IMR-90 (cell line): ENCODE measurements at regions not wholly inside any gene's neighbourhood (a gene's known extent, or its start where the extent isn't known, plus 50 kb on each side); places are given as distances from the start of the nearest gene placed in this dataset.

Experiments used
- ATAC-seq: fragments of 200-7000 bp; cut with Tn5 transposase; 2 replicates; pipeline ENCODE4 v1.9.1; 2020; ENCODE audit warnings: low read depth, mild to moderate bottlenecking, moderate library complexity
- BruUV-seq: library from RNA; stranded (reverse); fragments of 400-500 nt; replicated peaks from 2 replicates; lab custom pipeline; 2021; lab: Mats Ljungman, UMichigan
- CTCF ChIA-PET: fragments of 300-600 bp; formaldehyde crosslinking; extraction: SDS; loops from one replicate; lab custom pipeline; 2021; ENCODE audit warnings: antibody characterized with exemption; lab: Yijun Ruan, JAX
- POLR2A ChIA-PET: fragments of 300-600 bp; sonication (Branson Sonifier 250); formaldehyde crosslinking; loops from one replicate; lab custom pipeline; 2022; ENCODE audit warnings: antibody characterized with exemption; ENCODE audit not compliant: unreplicated experiment; lab: Charles Lee
- DNase-seq: peaks from one replicate; pipeline ENCODE4 v3.0.0; 2013
- H2AFZ ChIP-seq: replicated peaks from 2 replicates; pipeline ENCODE3; 2013; ENCODE audit warnings: low read length, mild to moderate bottlenecking; ENCODE audit not compliant: poor library complexity
- H2AK5ac ChIP-seq: 2 replicates; pipeline ENCODE4 v1.6.1; 2013; ENCODE audit warnings: low read depth, low read length, inconsistent platforms
- H2AK9ac ChIP-seq: replicated peaks from 2 replicates; pipeline ENCODE3; 2013; ENCODE audit warnings: mild to moderate bottlenecking, low read depth, low read length, moderate library complexity; ENCODE audit not compliant: poor library complexity
- H2BK120ac ChIP-seq: 2 replicates; pipeline ENCODE4 v1.6.1; 2013; ENCODE audit warnings: low read depth, low read length, inconsistent platforms
- H2BK15ac ChIP-seq: 3 replicates; pipeline ENCODE4 v1.6.1; 2013; ENCODE audit warnings: low read depth, low read length, inconsistent platforms
- H2BK20ac ChIP-seq: 2 replicates; pipeline ENCODE4 v1.6.1; 2013; ENCODE audit warnings: low read depth, mild to moderate bottlenecking, inconsistent platforms, low read length, moderate library complexity
- H2BK5ac ChIP-seq: 2 replicates; pipeline ENCODE4 v1.6.1; 2013; ENCODE audit warnings: mild to moderate bottlenecking, low read depth, low read length, inconsistent platforms; ENCODE audit not compliant: poor library complexity, severe bottlenecking
- H3K14ac ChIP-seq: replicated peaks from 2 replicates; pipeline ENCODE4 v1.6.1; 2013; ENCODE audit warnings: low read depth, low read length, inconsistent platforms
- H3K18ac ChIP-seq: 2 replicates; pipeline ENCODE4 v1.6.1; 2013; ENCODE audit warnings: low read depth, low read length, control low read depth
- H3K23ac ChIP-seq: 2 replicates; pipeline ENCODE4 v1.6.1; 2013; ENCODE audit warnings: low read depth, low read length, inconsistent platforms
- H3K27ac ChIP-seq: 2 replicates; pipeline ENCODE4 v1.5.1; 2013; ENCODE audit warnings: mild to moderate bottlenecking, control low read depth, low read length; ENCODE audit not compliant: insufficient read depth
- H3K27me3 ChIP-seq: 2 replicates; pipeline ENCODE4 v1.6.1; 2013; ENCODE audit warnings: low read length; ENCODE audit not compliant: control insufficient read depth, insufficient read depth
- H3K36me3 ChIP-seq: 2 replicates; pipeline ENCODE4 v1.6.1; 2013; ENCODE audit warnings: low read length, mixed read lengths; ENCODE audit not compliant: control insufficient read depth, insufficient read depth
- H3K4ac ChIP-seq: 2 replicates; pipeline ENCODE4 v1.6.1; 2013; ENCODE audit warnings: low read depth, low read length, inconsistent platforms
- H3K4me1 ChIP-seq: 2 replicates; pipeline ENCODE4 v1.6.1; 2013; ENCODE audit warnings: low read length, mixed read lengths; ENCODE audit not compliant: control insufficient read depth, insufficient read depth
- H3K4me2 ChIP-seq: 2 replicates; pipeline ENCODE4 v1.6.1; 2013; ENCODE audit warnings: low read depth, mild to moderate bottlenecking, control low read depth, low read length, moderate library complexity
- H3K4me3 ChIP-seq: 2 replicates; pipeline ENCODE4 v1.5.1; 2013; ENCODE audit warnings: low read depth, mild to moderate bottlenecking, control low read depth, low read length, moderate library complexity; ENCODE audit not compliant: insufficient read depth
- H3K56ac ChIP-seq: 2 replicates; pipeline ENCODE4 v1.6.1; 2013; ENCODE audit warnings: low read length, inconsistent platforms; ENCODE audit not compliant: insufficient read depth; ENCODE audit errors: extremely low read depth
- H3K79me1 ChIP-seq, 2 experiments: 2 replicates each; pipeline ENCODE4 v1.6.1; 2013; ENCODE audit warnings: low read length in 2 of 2, inconsistent platforms in 1 of 2, low read depth in 1 of 2
- H3K9ac ChIP-seq: 2 replicates; pipeline ENCODE4 v1.6.1; 2013; ENCODE audit warnings: low read depth, low read length, control low read depth
- H3K9me1 ChIP-seq: 2 replicates; pipeline ENCODE4 v1.6.1; 2013; ENCODE audit warnings: low read length, inconsistent platforms; ENCODE audit not compliant: insufficient read depth
- H3K9me3 ChIP-seq: 2 replicates; pipeline ENCODE4 v1.6.1; 2013; ENCODE audit warnings: low read length; ENCODE audit not compliant: control insufficient read depth, insufficient read depth
- H4K20me1 ChIP-seq: 2 replicates; pipeline ENCODE4 v1.6.1; 2013; ENCODE audit warnings: low read length, inconsistent platforms; ENCODE audit not compliant: insufficient read depth
- H4K5ac ChIP-seq: 2 replicates; pipeline ENCODE4 v1.6.1; 2013; ENCODE audit warnings: mild to moderate bottlenecking, low read depth, low read length, control low read depth
- H4K8ac ChIP-seq, 2 experiments: 2 replicates each; pipeline ENCODE4 v1.6.1; 2013; ENCODE audit warnings: low read depth in 2 of 2, low read length in 2 of 2, control low read depth in 1 of 2, inconsistent platforms in 1 of 2
- H4K91ac ChIP-seq: 2 replicates; pipeline ENCODE4 v1.6.1; 2013; ENCODE audit warnings: low read depth, low read length, inconsistent platforms; ENCODE audit not compliant: insufficient read depth
- BHLHE40 ChIP-seq: fragments of 150-350 bp; IDR thresholded peaks from 2 replicates; pipeline ENCODE4 v1.6.1; 2016; ENCODE audit warnings: mild to moderate bottlenecking, low read depth, low read length
- CEBPB ChIP-seq: IDR thresholded peaks from 2 replicates; pipeline ENCODE4 v1.6.1; 2012; ENCODE audit warnings: low read depth, low read length, improper control_type of control experiment
- CHD1 ChIP-seq: IDR thresholded peaks from 2 replicates; pipeline ENCODE4 v1.6.1; 2012; ENCODE audit warnings: low read depth, low read length, improper control_type of control experiment
- ELK1 ChIP-seq: fragments of 150-350 bp; IDR thresholded peaks from 2 replicates; pipeline ENCODE4 v1.6.1; 2016; ENCODE audit warnings: low read depth, mild to moderate bottlenecking, low read length, moderate library complexity, borderline replicate concordance
- FOS ChIP-seq: fragments of 150-350 bp; IDR thresholded peaks from 2 replicates; pipeline ENCODE4 v1.6.1; 2016; ENCODE audit warnings: low read depth, low read length
- MAZ ChIP-seq: IDR thresholded peaks from 2 replicates; pipeline ENCODE4 v1.6.1; 2012; ENCODE audit warnings: low read depth, mild to moderate bottlenecking, low read length, improper control_type of control experiment, moderate library complexity, borderline replicate concordance
- NFE2L2 ChIP-seq: fragments of 150-350 bp; IDR thresholded peaks from 2 replicates; pipeline ENCODE4 v1.6.1; 2016; ENCODE audit warnings: low read depth, mild to moderate bottlenecking, low read length
- RAD21 ChIP-seq: IDR thresholded peaks from 2 replicates; pipeline ENCODE4 v1.6.1; 2012; ENCODE audit warnings: low read length, improper control_type of control experiment
- RFX5 ChIP-seq: IDR thresholded peaks from 2 replicates; pipeline ENCODE4 v1.8.0; 2012; ENCODE audit warnings: low read depth, mild to moderate bottlenecking, low read length, moderate library complexity
- SMC3 ChIP-seq: fragments of 150-350 bp; IDR thresholded peaks from 2 replicates; pipeline ENCODE4 v1.6.1; 2016; ENCODE audit warnings: low read depth, mild to moderate bottlenecking, antibody characterized with exemption, low read length, moderate library complexity
- WGBS, 2 experiments: methylation state at CpG; one replicate each; pipeline versions ENCODE4 v1.1.5 to v1.1.7; 2013; ENCODE audit warnings: missing lambda C conversion rate in 2 of 2; ENCODE audit not compliant: insufficient read length in 1 of 2; ENCODE audit errors: extremely low coverage in 2 of 2; 5-methylcytosine and 5-hydroxymethylcytosine counted together
- dilution Hi-C: fragments of 300-500 bp; cut with HindIII; formaldehyde crosslinking; loops from one replicate; pipeline ENCODE4 v1.14.3; 2018; ENCODE audit warnings: low sequenced_read_pairs; ENCODE audit not compliant: unreplicated experiment
- in situ Hi-C: fragments of 300-500 bp; cut with MboI; formaldehyde crosslinking; loops from 3 replicates; pipeline ENCODE4 v1.14.3; 2019; ENCODE audit warnings: low sequenced_read_pairs, inconsistent platforms, mixed read lengths
- intact Hi-C: fragments of 100-400 bp; cut with micrococcal nuclease; formaldehyde crosslinking; loops from 2 replicates; pipeline ENCODE4 v1.10.0; 2022
- TF ChIP-seq, protein P1 (sequence below): fragments of 150-350 bp; IDR thresholded peaks from 2 replicates; pipeline ENCODE4 v1.6.1; 2017; ENCODE audit warnings: mild to moderate bottlenecking, antibody characterized with exemption, low read length, low read depth
- TF ChIP-seq, protein P2 (sequence below): conservative IDR thresholded peaks from 2 replicates; pipeline ENCODE4 v1.5.1; 2012; ENCODE audit warnings: mild to moderate bottlenecking, low read depth, low read length, improper control_type of control experiment

DNA sequence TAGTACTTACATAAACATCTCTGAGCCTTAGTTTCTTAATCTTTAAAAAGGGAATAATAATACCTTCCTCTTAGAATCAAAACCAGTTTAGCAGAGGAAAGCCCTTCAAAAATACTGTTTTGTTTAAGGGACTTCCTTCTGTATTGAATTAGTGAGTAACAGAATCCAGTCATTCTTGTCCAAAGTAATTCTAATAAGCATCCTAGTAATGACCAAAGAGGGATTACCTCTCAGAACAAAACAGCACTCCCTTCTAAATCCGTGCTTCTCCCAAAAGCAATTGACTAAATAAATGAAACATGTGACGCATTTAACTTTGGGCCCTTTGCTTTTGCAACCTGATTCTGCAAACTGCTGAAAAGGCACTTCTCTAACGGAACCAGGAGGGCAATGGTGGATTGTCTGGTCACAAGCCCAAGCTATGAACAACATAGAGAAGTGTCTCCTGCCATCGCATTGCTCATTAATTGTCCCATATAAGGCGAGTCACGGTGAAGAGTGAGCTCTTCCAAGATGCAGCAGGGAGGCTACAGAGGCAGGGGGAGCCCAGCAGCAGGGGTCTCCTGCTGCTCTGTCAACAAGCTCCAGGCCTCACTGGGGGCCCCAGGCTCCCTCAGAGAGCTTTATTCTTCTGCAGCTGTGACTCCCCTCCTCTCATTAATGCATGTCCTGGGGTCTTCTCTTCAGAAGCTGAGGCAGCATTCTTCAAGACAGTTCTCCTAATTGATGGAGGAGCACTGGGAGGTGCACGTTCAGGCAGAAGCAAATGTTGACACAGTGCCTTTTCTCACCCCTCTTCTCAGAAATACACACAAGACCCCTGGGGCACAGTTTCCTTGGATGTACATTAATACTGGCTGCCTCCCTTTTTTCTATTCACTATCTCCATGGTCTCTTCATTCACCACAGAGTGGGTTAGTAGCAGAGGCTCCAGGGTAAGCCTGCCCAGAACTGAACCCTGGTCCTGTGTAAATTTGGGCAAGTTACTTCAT lies 419.6 kb upstream of the RASGEF1B start (continued):
- no peak for TF ChIP-seq RFX5

GRCh38 chr4:81884986-81885385 lies 413.3 kb upstream of the RASGEF1B start:
- H4K20me1 ChIP-seq: no peaks in the 10 kb centered on the region
- no peak overlapping the region for H3K14ac ChIP-seq
- H2AFZ ChIP-seq: no peak overlapping the region
- POLR2A ChIA-PET: no interaction called here
- dilution Hi-C loops: no loop called here
- no peaks in the 10 kb centered on the region for H3K36me3 ChIP-seq
- no peak overlapping the region for H3K18ac ChIP-seq
- H3K4me1 ChIP-seq: no peaks in the 10 kb centered on the region
- no peak overlapping the region for H3K4ac ChIP-seq
- H2BK15ac ChIP-seq: no peak overlapping the region
- H2BK5ac ChIP-seq: no peak overlapping the region
- no peak overlapping the region for H2BK120ac ChIP-seq
- in situ Hi-C loops: no loop called here
- H3K23ac ChIP-seq: no peak overlapping the region
- no peak overlapping the region for H3K27ac ChIP-seq
- H3K9me1 ChIP-seq: no peaks in the 10 kb centered on the region
- no peak overlapping the region for H4K5ac ChIP-seq
- H3K27me3 ChIP-seq: no peaks in the 10 kb centered on the region
- no peaks in the 10 kb centered on the region for H3K79me1 ChIP-seq
- TF ChIP-seq, protein P1, sequence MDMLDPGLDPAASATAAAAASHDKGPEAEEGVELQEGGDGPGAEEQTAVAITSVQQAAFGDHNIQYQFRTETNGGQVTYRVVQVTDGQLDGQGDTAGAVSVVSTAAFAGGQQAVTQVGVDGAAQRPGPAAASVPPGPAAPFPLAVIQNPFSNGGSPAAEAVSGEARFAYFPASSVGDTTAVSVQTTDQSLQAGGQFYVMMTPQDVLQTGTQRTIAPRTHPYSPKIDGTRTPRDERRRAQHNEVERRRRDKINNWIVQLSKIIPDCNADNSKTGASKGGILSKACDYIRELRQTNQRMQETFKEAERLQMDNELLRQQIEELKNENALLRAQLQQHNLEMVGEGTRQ: no peak
- TF ChIP-seq RFX5: no peak
- no peak for TF ChIP-seq MAZ
- TF ChIP-seq BHLHE40: no peak
- TF ChIP-seq FOS: no peak
- TF ChIP-seq, protein P2, sequence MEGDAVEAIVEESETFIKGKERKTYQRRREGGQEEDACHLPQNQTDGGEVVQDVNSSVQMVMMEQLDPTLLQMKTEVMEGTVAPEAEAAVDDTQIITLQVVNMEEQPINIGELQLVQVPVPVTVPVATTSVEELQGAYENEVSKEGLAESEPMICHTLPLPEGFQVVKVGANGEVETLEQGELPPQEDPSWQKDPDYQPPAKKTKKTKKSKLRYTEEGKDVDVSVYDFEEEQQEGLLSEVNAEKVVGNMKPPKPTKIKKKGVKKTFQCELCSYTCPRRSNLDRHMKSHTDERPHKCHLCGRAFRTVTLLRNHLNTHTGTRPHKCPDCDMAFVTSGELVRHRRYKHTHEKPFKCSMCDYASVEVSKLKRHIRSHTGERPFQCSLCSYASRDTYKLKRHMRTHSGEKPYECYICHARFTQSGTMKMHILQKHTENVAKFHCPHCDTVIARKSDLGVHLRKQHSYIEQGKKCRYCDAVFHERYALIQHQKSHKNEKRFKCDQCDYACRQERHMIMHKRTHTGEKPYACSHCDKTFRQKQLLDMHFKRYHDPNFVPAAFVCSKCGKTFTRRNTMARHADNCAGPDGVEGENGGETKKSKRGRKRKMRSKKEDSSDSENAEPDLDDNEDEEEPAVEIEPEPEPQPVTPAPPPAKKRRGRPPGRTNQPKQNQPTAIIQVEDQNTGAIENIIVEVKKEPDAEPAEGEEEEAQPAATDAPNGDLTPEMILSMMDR: no peak
- TF ChIP-seq NFE2L2: no peak
- TF ChIP-seq RAD21: no peak
- TF ChIP-seq CEBPB: no peak
- no peak for TF ChIP-seq SMC3
- TF ChIP-seq ELK1: no peak
- no peak for TF ChIP-seq CHD1
- H4K8ac ChIP-seq: no peak overlapping the region
- BruUV-seq: no TSS peak
- H2BK20ac ChIP-seq: no peak overlapping the region
- DNase-seq (no peak), ATAC-seq (no peak)
- no peak overlapping the region for H2AK9ac ChIP-seq
- H3K4me2 ChIP-seq: no peak overlapping the region
- intact Hi-C loops: no loop called here
- WGBS, 2 experiments: no CpG with 5 or more reads among the region's 4 CpGs
- no peak overlapping the region for H3K9ac ChIP-seq
- CTCF ChIA-PET: no interaction called here
- H3K4me3 ChIP-seq: no peak overlapping the region
- H2AK5ac ChIP-seq: no peak overlapping the region
- no peak overlapping the region for H4K91ac ChIP-seq
- no peaks in the 10 kb centered on the region for H3K9me3 ChIP-seq
- H3K56ac ChIP-seq: no peak overlapping the region
